ENCODE measurements at regions not wholly inside any gene's neighbourhood (a gene's known extent, or its start where the extent isn't known, plus 50 kb on each side); places are given as distances from the start of the nearest gene placed in this dataset.

DNA sequence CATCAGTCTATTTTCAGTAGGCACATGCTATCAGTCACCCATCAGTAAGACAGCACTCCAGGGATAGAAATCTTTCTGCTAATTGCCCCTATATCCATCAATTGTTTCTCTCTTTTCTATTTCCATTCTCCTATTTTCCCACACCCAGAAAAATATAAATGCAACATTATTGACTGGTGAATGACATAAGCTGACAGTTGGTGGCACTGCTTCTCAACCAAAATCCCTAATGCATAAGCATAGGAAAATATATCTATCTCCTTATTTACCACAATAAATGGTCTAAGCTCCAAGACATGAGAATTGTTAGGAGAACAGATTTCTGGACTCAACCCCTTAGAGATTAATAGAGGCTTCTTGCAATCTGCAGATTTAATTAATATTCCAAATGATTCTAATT lies 64.0 kb upstream of the REG3A start:
- TF ChIP-seq EZH2 (IDR thresholded peaks at IDR 0.05) (no peak), CTCF (IDR thresholded peaks at IDR 0.05 in 2 of 3, conservative IDR thresholded peaks at IDR 0.05 in 1 of 3; ENCODE audit: borderline replicate concordance in 1 of 3, insufficient read depth in 1 of 3, low read depth in 2 of 3, low read length in 2 of 3) (no peak), JUND (IDR thresholded peaks at IDR 0.05) (no peak), POLR2AphosphoS5 (IDR thresholded peaks at IDR 0.05; ENCODE audit: low read depth, low read length) (no peak), MAX (IDR thresholded peaks at IDR 0.05) (no peak), EGR1 (IDR thresholded peaks at IDR 0.05; ENCODE audit: low read depth) (no peak), POLR2A (IDR thresholded peaks at IDR 0.05; ENCODE audit: borderline replicate concordance, extremely low read depth, insufficient read depth, insufficient read length) (no peak), SP1 (IDR thresholded peaks at IDR 0.05; ENCODE audit: low read depth) (no peak)
- TF ChIP-seq, protein P1, sequence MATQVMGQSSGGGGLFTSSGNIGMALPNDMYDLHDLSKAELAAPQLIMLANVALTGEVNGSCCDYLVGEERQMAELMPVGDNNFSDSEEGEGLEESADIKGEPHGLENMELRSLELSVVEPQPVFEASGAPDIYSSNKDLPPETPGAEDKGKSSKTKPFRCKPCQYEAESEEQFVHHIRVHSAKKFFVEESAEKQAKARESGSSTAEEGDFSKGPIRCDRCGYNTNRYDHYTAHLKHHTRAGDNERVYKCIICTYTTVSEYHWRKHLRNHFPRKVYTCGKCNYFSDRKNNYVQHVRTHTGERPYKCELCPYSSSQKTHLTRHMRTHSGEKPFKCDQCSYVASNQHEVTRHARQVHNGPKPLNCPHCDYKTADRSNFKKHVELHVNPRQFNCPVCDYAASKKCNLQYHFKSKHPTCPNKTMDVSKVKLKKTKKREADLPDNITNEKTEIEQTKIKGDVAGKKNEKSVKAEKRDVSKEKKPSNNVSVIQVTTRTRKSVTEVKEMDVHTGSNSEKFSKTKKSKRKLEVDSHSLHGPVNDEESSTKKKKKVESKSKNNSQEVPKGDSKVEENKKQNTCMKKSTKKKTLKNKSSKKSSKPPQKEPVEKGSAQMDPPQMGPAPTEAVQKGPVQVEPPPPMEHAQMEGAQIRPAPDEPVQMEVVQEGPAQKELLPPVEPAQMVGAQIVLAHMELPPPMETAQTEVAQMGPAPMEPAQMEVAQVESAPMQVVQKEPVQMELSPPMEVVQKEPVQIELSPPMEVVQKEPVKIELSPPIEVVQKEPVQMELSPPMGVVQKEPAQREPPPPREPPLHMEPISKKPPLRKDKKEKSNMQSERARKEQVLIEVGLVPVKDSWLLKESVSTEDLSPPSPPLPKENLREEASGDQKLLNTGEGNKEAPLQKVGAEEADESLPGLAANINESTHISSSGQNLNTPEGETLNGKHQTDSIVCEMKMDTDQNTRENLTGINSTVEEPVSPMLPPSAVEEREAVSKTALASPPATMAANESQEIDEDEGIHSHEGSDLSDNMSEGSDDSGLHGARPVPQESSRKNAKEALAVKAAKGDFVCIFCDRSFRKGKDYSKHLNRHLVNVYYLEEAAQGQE (IDR thresholded peaks at IDR 0.05; ENCODE audit: low read depth) = no peak

All from HCT116 (cell line).